HEK293T (cell line): ENCODE measurements at regions not wholly inside any gene's neighbourhood (a gene's known extent, or its start where the extent isn't known, plus 50 kb on each side); places are given as distances from the start of the nearest gene placed in this dataset.

Experiments used
- CTCF ChIA-PET: fragments of 350-600 bp; formaldehyde crosslinking; extraction: SDS; loops from one replicate; lab custom pipeline; 2021; ENCODE audit warnings: antibody characterized with exemption, inconsistent platforms; lab: Yijun Ruan, JAX
- POLR2A ChIA-PET: fragments of 350-600 bp; formaldehyde crosslinking; extraction: SDS; loops from one replicate; lab custom pipeline; 2020; ENCODE audit warnings: antibody characterized with exemption, inconsistent platforms; lab: Yijun Ruan, JAX
- DNase-seq: peaks from one replicate; pipeline ENCODE4 v3.0.0; 2012; ENCODE audit warnings: mixed read lengths; ENCODE audit errors: extremely low spot score
- ARNT ChIP-seq: fragments of 450-650 bp; IDR thresholded peaks from 2 replicates; pipeline ENCODE4 v1.6.1; 2017; ENCODE audit warnings: mild to moderate bottlenecking
- BHLHE40 ChIP-seq: fragments of 450-650 bp; IDR thresholded peaks from 2 replicates; pipeline ENCODE4 v1.6.1; 2016; ENCODE audit warnings: mild to moderate bottlenecking, moderate library complexity, borderline replicate concordance
- CTBP1 ChIP-seq: fragments of 450-650 bp; IDR thresholded peaks from 2 replicates; pipeline ENCODE4 v1.6.1; 2016; ENCODE audit warnings: borderline replicate concordance
- ELF4 ChIP-seq: fragments of 450-650 bp; IDR thresholded peaks from 2 replicates; pipeline ENCODE4 v1.6.1; 2017; ENCODE audit warnings: antibody characterized with exemption
- FOXA1 ChIP-seq: fragments of 450-650 bp; IDR thresholded peaks from 2 replicates; pipeline ENCODE4 v1.6.1; 2016; ENCODE audit warnings: mild to moderate bottlenecking
- FOXK2 ChIP-seq: fragments of 450-650 bp; IDR thresholded peaks from 2 replicates; pipeline ENCODE4 v1.6.1; 2016; ENCODE audit warnings: mild to moderate bottlenecking
- FOXM1 ChIP-seq: fragments of 450-650 bp; IDR thresholded peaks from 2 replicates; pipeline ENCODE4 v1.6.1; 2017; ENCODE audit warnings: mild to moderate bottlenecking, borderline replicate concordance
- HDGF ChIP-seq: fragments of 450-650 bp; IDR thresholded peaks from 2 replicates; pipeline ENCODE4 v1.6.1; 2017; ENCODE audit warnings: antibody characterized with exemption, borderline replicate concordance
- L3MBTL2 ChIP-seq: fragments of 450-650 bp; conservative IDR thresholded peaks from 2 replicates; pipeline ENCODE4 v1.6.1; 2016; ENCODE audit warnings: mild to moderate bottlenecking
- LEF1 ChIP-seq: fragments of 450-650 bp; IDR thresholded peaks from 2 replicates; pipeline ENCODE4 v1.6.1; 2017; ENCODE audit warnings: mild to moderate bottlenecking, borderline replicate concordance
- NFRKB ChIP-seq: fragments of 450-650 bp; IDR thresholded peaks from 2 replicates; pipeline ENCODE4 v1.6.1; 2016; ENCODE audit warnings: mild to moderate bottlenecking, moderate library complexity
- PKNOX1 ChIP-seq: fragments of 450-650 bp; IDR thresholded peaks from 2 replicates; pipeline ENCODE4 v1.6.1; 2016
- SP1 ChIP-seq: fragments of 450-650 bp; IDR thresholded peaks from 2 replicates; pipeline ENCODE4 v1.6.1; 2017
- SUZ12 ChIP-seq: fragments of 450-650 bp; IDR thresholded peaks from 2 replicates; pipeline ENCODE4 v1.6.1; 2016; ENCODE audit warnings: mild to moderate bottlenecking
- TARDBP ChIP-seq: fragments of 450-650 bp; IDR thresholded peaks from 2 replicates; pipeline ENCODE4 v1.6.1; 2016
- ZNF384 ChIP-seq: fragments of 450-650 bp; IDR thresholded peaks from 2 replicates; pipeline ENCODE4 v1.6.1; 2016

- no peak for DNase-seq
- CTCF ChIA-PET: interaction anchor here (1.2 kb wide), 1 partner anchor 83 kb away, joined by 3 read pairs; no protein-coding TSS in a partner anchor
- POLR2A ChIA-PET: no interaction called here
- TF ChIP-seq ELF4 (no peak), FOXK2 (no peak), L3MBTL2 (no peak), SUZ12 (no peak), PKNOX1 (no peak), SP1 (no peak), HDGF (no peak), TARDBP (no peak), ZNF384 (no peak), FOXA1 (no peak), FOXM1 (no peak), BHLHE40 (no peak), LEF1 (no peak)
These were observed 298.8 kb upstream of the CTSO start for GRCh38 chr4:156252358-156252921.

- CTCF ChIA-PET: no interaction called here
- POLR2A ChIA-PET: interaction anchor here (0.7 kb wide), 1 partner anchor 41 kb away, joined by 3 read pairs; no protein-coding TSS in a partner anchor
These were observed 297.9 kb upstream of the CTSO start for GRCh38 chr4:156251373-156252065.

GRCh38 chr4:156248917-156249316, 295.3 kb upstream of the CTSO start:
- ChIA-PET POLR2A (no interaction called here), CTCF (no interaction called here)
- no peak for TF ChIP-seq FOXM1
- TF ChIP-seq FOXK2: no peak
- DNase-seq: no peak

More at GRCh38 chr4:156251373-156252065, 297.9 kb upstream of the CTSO start:
- DNase-seq: no peak
- TF ChIP-seq ELF4 (no peak), SUZ12 (no peak), SP1 (no peak), TARDBP (no peak), ZNF384 (no peak), HDGF (no peak), BHLHE40 (no peak), ARNT (no peak), CTBP1 (no peak), PKNOX1 (no peak), LEF1 (no peak), FOXA1 (no peak), FOXM1 (no peak)

GRCh38 chr4:156247470-156247869, 293.8 kb upstream of the CTSO start:
- ChIA-PET POLR2A (no interaction called here), CTCF (no interaction called here)
- TF ChIP-seq PKNOX1 (no peak), LEF1 (no peak), L3MBTL2 (no peak), FOXM1 (no peak), BHLHE40 (no peak), SP1 (no peak), HDGF (no peak), ELF4 (no peak), SUZ12 (no peak), TARDBP (no peak), ARNT (no peak), FOXA1 (no peak), CTBP1 (no peak), NFRKB (no peak), ZNF384 (no peak), FOXK2 (no peak)
- no peak for DNase-seq

GRCh38 chr4:156243015-156243414, 289.3 kb upstream of the CTSO start:
- no peak for DNase-seq
- ChIA-PET POLR2A (no interaction called here), CTCF (no interaction called here)
- TF ChIP-seq ARNT (no peak), LEF1 (no peak), BHLHE40 (no peak), FOXA1 (no peak), ELF4 (no peak), SP1 (no peak), CTBP1 (no peak), SUZ12 (no peak), HDGF (no peak), TARDBP (no peak), PKNOX1 (no peak), FOXK2 (no peak), NFRKB (no peak)

GRCh38 chr4:156242390-156242789, 288.7 kb upstream of the CTSO start:
- DNase-seq: peak; percentile 22
- ChIA-PET POLR2A (no interaction called here), CTCF (no interaction called here)
- TF ChIP-seq PKNOX1 (peak; percentile 84), SP1 (no peak)
